ENCODE measurements at regions not wholly inside any gene's neighbourhood (a gene's known extent, or its start where the extent isn't known, plus 50 kb on each side); places are given as distances from the start of the nearest gene placed in this dataset.

- Histone ChIP-seq H2BK120ac (ENCODE audit: low read depth, low read length) (no peak overlapping the region), H4K8ac (ENCODE audit: low read depth in 2 of 2, low read length in 2 of 2) (no peak overlapping the region), H2AFZ (replicated peaks; ENCODE audit: low read length, poor library complexity) (no peak overlapping the region), H3K4me3 (ENCODE audit: insufficient read depth, low read depth, low read length) (no peak overlapping the region), H3K14ac (replicated peaks; ENCODE audit: low read depth, low read length) (no peak overlapping the region), H2AK5ac (ENCODE audit: low read depth, low read length) (no peak overlapping the region), H3K4me2 (ENCODE audit: low read depth, low read length) (no peak overlapping the region), H2BK5ac (ENCODE audit: low read depth, low read length, poor library complexity, severe bottlenecking) (no peak overlapping the region), H4K5ac (ENCODE audit: low read depth, low read length) (no peak overlapping the region), H3K4ac (ENCODE audit: low read depth, low read length) (no peak overlapping the region), H3K4me1 (ENCODE audit: control insufficient read depth, insufficient read depth, low read length) (no peaks in the 10 kb centered on the region), H3K27ac (ENCODE audit: insufficient read depth, low read length) (no peak overlapping the region), H3K79me1 (ENCODE audit: low read depth in 1 of 2, low read length in 2 of 2) (no peaks in the 10 kb centered on the region), H3K9ac (ENCODE audit: low read depth, low read length) (no peak overlapping the region), H2BK20ac (ENCODE audit: low read depth, low read length) (no peak overlapping the region), H4K20me1 (ENCODE audit: insufficient read depth, low read length) (no peaks in the 10 kb centered on the region), H3K9me3 (ENCODE audit: control insufficient read depth, insufficient read depth, low read length) (0 out of 2 replicates have a peak, but pooled peaks cover 1% of the 10 kb centered on the region), H2AK9ac (replicated peaks; ENCODE audit: low read depth, low read length, poor library complexity) (no peak overlapping the region), H3K36me3 (ENCODE audit: control insufficient read depth, insufficient read depth, low read length) (no peaks in the 10 kb centered on the region), H3K56ac (ENCODE audit: extremely low read depth, insufficient read depth, low read length) (no peak overlapping the region), H2BK15ac (ENCODE audit: low read depth, low read length) (no peak overlapping the region), H3K18ac (ENCODE audit: low read depth, low read length) (no peak overlapping the region), H4K91ac (ENCODE audit: insufficient read depth, low read depth, low read length) (no peak overlapping the region), H3K27me3 (ENCODE audit: control insufficient read depth, insufficient read depth, low read length) (no peaks in the 10 kb centered on the region), H3K9me1 (ENCODE audit: insufficient read depth, low read length) (no peaks in the 10 kb centered on the region), H3K23ac (ENCODE audit: low read depth, low read length) (no peak overlapping the region)
- no peak for ATAC-seq (ENCODE audit: low read depth)
- DNase-seq: no peak
- POLR2A ChIA-PET (ENCODE audit: unreplicated experiment): no interaction called here
- in situ Hi-C loops (cut with MboI; ENCODE audit: low sequenced_read_pairs) (no loop called here), intact Hi-C loops (cut with micrococcal nuclease) (no loop called here), dilution Hi-C loops (cut with HindIII; ENCODE audit: low sequenced_read_pairs, unreplicated experiment) (no loop called here)
- no CpG with 5 or more reads among the region's 2 CpGs for WGBS, 2 experiments (ENCODE audit: extremely low coverage in 2 of 2, insufficient read length in 1 of 2)
- CTCF ChIA-PET: interaction anchor here (0.6 kb wide), 1 partner anchor 69 kb away, joined by 3 read pairs; no protein-coding TSS in a partner anchor
- BruUV-seq (replicated peaks): no TSS peak
- TF ChIP-seq MAFK (IDR thresholded peaks at IDR 0.05; ENCODE audit: low read depth, low read length) (peak; percentile 45), RCOR1 (IDR thresholded peaks at IDR 0.05; ENCODE audit: insufficient replicate concordance, low read length) (no peak)
These were observed 477.7 kb downstream of the MAN2A1 start for GRCh38 chr5:110167384-110167783.

Measured in IMR-90 (cell line).